ENCODE measurements at regions not wholly inside any gene's neighbourhood (a gene's known extent, or its start where the extent isn't known, plus 50 kb on each side); places are given as distances from the start of the nearest gene placed in this dataset.

- no peak for TF ChIP-seq JUND (IDR thresholded peaks at IDR 0.05; ENCODE audit: low read depth)
- DNase-seq (ENCODE audit: low read depth in 1 of 2, low spot score in 1 of 2) = peak in 1 of 2 experiments; percentile 9
- in situ Hi-C loops (cut with HindIII; ENCODE audit: low pct_unique_long_range_greater_than_20kb, low sequenced_read_pairs) = no loop called here
Measured at GRCh38 chr22:27004434-27004833, 347.0 kb downstream of the MIAT start.

GRCh38 chr22:27008454-27008853, 351.1 kb downstream of the MIAT start:
- no peak for DNase-seq (ENCODE audit: low read depth in 1 of 2, low spot score in 1 of 2)
- TF ChIP-seq JUND (IDR thresholded peaks at IDR 0.05; ENCODE audit: low read depth) = no peak
- in situ Hi-C loops (cut with HindIII; ENCODE audit: low pct_unique_long_range_greater_than_20kb, low sequenced_read_pairs) = no loop called here

DNA sequence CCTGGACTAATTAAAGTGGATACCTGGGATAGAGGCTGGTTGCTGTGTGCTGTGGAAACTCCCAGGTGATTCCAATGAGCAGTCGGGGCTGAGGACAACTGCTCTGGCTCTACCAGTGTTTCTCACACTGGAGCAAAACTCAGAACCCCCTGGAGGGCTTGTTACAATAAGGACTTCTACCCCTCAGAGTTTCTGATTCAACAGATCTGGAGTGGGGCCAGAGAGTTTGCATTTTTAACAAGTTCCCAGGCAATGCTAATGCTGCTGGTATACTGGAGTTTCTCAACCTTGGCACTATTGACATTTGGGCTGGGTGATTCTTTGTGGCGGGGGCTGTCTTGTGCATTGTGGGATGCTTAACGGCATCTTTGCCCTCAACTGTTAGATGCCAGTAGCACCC, 353.7 kb downstream of the MIAT start:
- no peak for TF ChIP-seq JUND (IDR thresholded peaks at IDR 0.05; ENCODE audit: low read depth)
- no peak for DNase-seq (ENCODE audit: low read depth in 1 of 2, low spot score in 1 of 2)
- in situ Hi-C loops (cut with HindIII; ENCODE audit: low pct_unique_long_range_greater_than_20kb, low sequenced_read_pairs) = no loop called here

DNA sequence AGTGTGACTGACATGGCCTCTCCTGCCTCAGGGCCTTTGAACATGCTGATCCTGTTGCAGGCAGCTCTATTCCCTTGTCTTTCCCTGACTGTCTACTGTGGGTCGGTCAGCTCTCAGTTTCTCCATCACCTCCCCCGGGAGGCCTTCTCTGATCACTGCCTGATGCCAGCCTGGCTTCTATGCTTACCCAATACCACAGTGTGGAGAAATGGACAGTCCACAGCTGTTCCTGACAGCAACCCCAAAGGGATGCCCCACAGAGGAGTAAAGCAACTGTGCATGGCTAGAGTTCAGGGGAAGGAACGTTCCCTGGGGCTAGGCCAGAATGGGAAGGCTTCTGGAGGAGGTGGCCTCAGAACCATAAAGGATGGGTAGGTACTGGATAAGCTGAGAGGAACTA, 354.3 kb downstream of the MIAT start:
- in situ Hi-C loops (cut with HindIII; ENCODE audit: low pct_unique_long_range_greater_than_20kb, low sequenced_read_pairs) = no loop called here
- no peak for TF ChIP-seq JUND (IDR thresholded peaks at IDR 0.05; ENCODE audit: low read depth)
- DNase-seq (ENCODE audit: low read depth in 1 of 2, low spot score in 1 of 2) = no peak

- TF ChIP-seq JUND (IDR thresholded peaks at IDR 0.05; ENCODE audit: low read depth) = no peak
- DNase-seq (ENCODE audit: low read depth in 1 of 2, low spot score in 1 of 2) = no peak
- in situ Hi-C loops (cut with HindIII; ENCODE audit: low pct_unique_long_range_greater_than_20kb, low sequenced_read_pairs) = no loop called here
Measured at GRCh38 chr22:27019827-27020226, 362.4 kb downstream of the MIAT start.

- no peak for DNase-seq (ENCODE audit: low read depth in 1 of 2, low spot score in 1 of 2)
- no peak for TF ChIP-seq JUND (IDR thresholded peaks at IDR 0.05; ENCODE audit: low read depth)
- in situ Hi-C loops (cut with HindIII; ENCODE audit: low pct_unique_long_range_greater_than_20kb, low sequenced_read_pairs) = no loop called here
Measured at GRCh38 chr22:27022274-27022895, 365.0 kb downstream of the MIAT start.

DNA sequence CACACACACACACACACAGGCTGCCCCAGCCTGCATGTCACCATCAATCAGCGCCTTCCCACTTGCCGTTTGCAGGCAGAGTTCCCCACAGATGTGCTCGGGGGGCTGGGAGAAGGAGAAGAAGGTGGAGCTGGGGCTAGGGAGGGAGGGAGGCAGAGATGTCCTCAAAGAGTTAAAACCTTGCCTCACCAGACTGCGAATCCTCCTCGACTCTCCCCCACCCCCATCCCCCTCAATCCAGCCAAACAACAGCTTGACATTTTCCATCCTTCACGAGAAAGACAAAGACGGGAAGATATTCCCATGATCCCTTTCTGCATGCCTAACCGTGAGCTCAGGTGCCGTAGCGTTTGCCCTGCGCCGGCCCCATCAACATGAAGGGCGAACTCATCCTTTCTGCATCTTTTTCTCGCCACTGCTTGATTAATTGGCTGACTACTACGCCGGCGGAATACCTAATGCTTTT, 365.5 kb downstream of the MIAT start:
- no peak for TF ChIP-seq JUND (IDR thresholded peaks at IDR 0.05; ENCODE audit: low read depth)
- no peak for DNase-seq (ENCODE audit: low read depth in 1 of 2, low spot score in 1 of 2)
- in situ Hi-C loops (cut with HindIII; ENCODE audit: low pct_unique_long_range_greater_than_20kb, low sequenced_read_pairs) = no loop called here

- no peak for DNase-seq (ENCODE audit: low read depth in 1 of 2, low spot score in 1 of 2)
- no peak for TF ChIP-seq JUND (IDR thresholded peaks at IDR 0.05; ENCODE audit: low read depth)
- in situ Hi-C loops (cut with HindIII; ENCODE audit: low pct_unique_long_range_greater_than_20kb, low sequenced_read_pairs) = no loop called here
Measured at GRCh38 chr22:27023591-27023990, 366.2 kb downstream of the MIAT start.

DNA sequence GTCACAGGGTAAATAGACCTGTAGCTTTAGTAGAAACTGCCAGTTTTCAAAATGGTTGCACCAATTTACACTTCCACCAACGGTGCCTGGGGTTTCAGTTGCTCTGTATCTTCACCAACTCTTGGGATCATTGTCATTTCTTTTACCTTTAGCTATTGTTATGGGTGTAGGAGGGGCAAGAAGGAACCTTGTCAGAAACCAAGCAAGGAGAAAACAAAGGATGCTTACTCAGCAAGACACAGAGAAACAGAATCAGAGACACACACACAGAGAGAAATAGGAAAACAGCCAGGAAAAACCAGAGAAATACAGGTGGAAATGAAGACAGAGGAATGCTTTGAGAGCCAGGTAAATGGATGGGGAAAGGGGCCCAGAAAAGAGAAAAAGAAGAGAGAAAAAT, 367.6 kb downstream of the MIAT start:
- TF ChIP-seq JUND (IDR thresholded peaks at IDR 0.05; ENCODE audit: low read depth) = no peak
- no peak for DNase-seq (ENCODE audit: low read depth in 1 of 2, low spot score in 1 of 2)
- in situ Hi-C loops (cut with HindIII; ENCODE audit: low pct_unique_long_range_greater_than_20kb, low sequenced_read_pairs) = no loop called here

DNA sequence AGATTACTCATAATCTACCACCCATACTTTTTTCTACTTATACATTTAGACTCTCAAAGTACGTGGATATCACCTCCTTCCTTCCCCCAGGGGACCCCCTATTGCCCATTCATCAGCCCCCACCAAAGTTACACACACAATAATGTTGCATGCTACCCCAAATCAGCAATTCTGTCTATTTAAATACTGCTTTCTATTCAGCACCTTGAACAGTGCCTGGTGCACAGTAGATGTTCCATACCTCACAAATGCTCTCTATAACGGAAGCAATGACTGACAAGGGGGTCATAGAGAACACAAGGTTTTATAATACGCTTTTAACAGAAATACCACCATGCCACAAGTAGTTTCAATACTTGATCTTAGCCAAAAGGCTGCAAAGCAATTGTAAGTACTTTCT, 370.7 kb downstream of the MIAT start:
- DNase-seq (ENCODE audit: low read depth in 1 of 2, low spot score in 1 of 2) = peak in 1 of 2 experiments; percentile 8
- in situ Hi-C loops (cut with HindIII; ENCODE audit: low pct_unique_long_range_greater_than_20kb, low sequenced_read_pairs) = no loop called here
- TF ChIP-seq JUND (IDR thresholded peaks at IDR 0.05; ENCODE audit: low read depth) = no peak

- no peak for TF ChIP-seq JUND (IDR thresholded peaks at IDR 0.05; ENCODE audit: low read depth)
- DNase-seq (ENCODE audit: low read depth in 1 of 2, low spot score in 1 of 2) = no peak
- in situ Hi-C loops (cut with HindIII; ENCODE audit: low pct_unique_long_range_greater_than_20kb, low sequenced_read_pairs) = no loop called here
Measured at GRCh38 chr22:27029584-27030130, 372.3 kb downstream of the MIAT start.

GRCh38 chr22:27032091-27032761, 374.8 kb downstream of the MIAT start:
- DNase-seq (ENCODE audit: low read depth in 1 of 2, low spot score in 1 of 2) = peak in 1 of 2 experiments; percentile 27
- in situ Hi-C loops (cut with HindIII; ENCODE audit: low pct_unique_long_range_greater_than_20kb, low sequenced_read_pairs) = no loop called here

GRCh38 chr22:27041745-27042310, 384.4 kb downstream of the MIAT start:
- in situ Hi-C loops (cut with HindIII; ENCODE audit: low pct_unique_long_range_greater_than_20kb, low sequenced_read_pairs) = no loop called here
- DNase-seq (ENCODE audit: low read depth in 1 of 2, low spot score in 1 of 2) = no peak
- TF ChIP-seq JUND (IDR thresholded peaks at IDR 0.05; ENCODE audit: low read depth) = no peak

More at GRCh38 chr22:27032091-27032761, 374.8 kb downstream of the MIAT start:
- no peak for TF ChIP-seq JUND (IDR thresholded peaks at IDR 0.05; ENCODE audit: low read depth)
